ENCODE measurements at regions not wholly inside any gene's neighbourhood (a gene's known extent, or its start where the extent isn't known, plus 50 kb on each side); places are given as distances from the start of the nearest gene placed in this dataset.

GRCh38 chr19:30745476-30745985, 373.3 kb downstream of the ZNF536 start:
- no peak overlapping the region for H3K27ac Mint-ChIP-seq
- no peak overlapping the region for H3K4me3 Mint-ChIP-seq
- H3K9me3 Mint-ChIP-seq, result peaks cover 13% of the 10 kb centered on the region
- 94 to 100% methylated on average over 1 to 4 of the region's 4 CpGs for WGBS, 2 experiments (ENCODE audit: insufficient coverage in 1 of 2, insufficient read length in 1 of 2)
- no peaks in the 10 kb centered on the region for H3K27me3 ChIP-seq (ENCODE audit: control insufficient read depth, insufficient read depth, low read length, poor library complexity, severe bottlenecking)
- TF ChIP-seq, protein P1, sequence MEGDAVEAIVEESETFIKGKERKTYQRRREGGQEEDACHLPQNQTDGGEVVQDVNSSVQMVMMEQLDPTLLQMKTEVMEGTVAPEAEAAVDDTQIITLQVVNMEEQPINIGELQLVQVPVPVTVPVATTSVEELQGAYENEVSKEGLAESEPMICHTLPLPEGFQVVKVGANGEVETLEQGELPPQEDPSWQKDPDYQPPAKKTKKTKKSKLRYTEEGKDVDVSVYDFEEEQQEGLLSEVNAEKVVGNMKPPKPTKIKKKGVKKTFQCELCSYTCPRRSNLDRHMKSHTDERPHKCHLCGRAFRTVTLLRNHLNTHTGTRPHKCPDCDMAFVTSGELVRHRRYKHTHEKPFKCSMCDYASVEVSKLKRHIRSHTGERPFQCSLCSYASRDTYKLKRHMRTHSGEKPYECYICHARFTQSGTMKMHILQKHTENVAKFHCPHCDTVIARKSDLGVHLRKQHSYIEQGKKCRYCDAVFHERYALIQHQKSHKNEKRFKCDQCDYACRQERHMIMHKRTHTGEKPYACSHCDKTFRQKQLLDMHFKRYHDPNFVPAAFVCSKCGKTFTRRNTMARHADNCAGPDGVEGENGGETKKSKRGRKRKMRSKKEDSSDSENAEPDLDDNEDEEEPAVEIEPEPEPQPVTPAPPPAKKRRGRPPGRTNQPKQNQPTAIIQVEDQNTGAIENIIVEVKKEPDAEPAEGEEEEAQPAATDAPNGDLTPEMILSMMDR (conservative IDR thresholded peaks at IDR 0.05), result no peak
- no peaks in the 10 kb centered on the region for H3K4me1 ChIP-seq (ENCODE audit: control insufficient read depth, insufficient read depth, low read length)
- H3K9ac ChIP-seq (ENCODE audit: extremely low read depth, low read length, poor library complexity, severe bottlenecking), result no peak overlapping the region
- H3K36me3 Mint-ChIP-seq (ENCODE audit: low read depth), result no peaks in the 10 kb centered on the region
- no peaks in the 10 kb centered on the region for H3K4me1 Mint-ChIP-seq
- DNase-seq, result no peak
- no peaks in the 10 kb centered on the region for H3K36me3 ChIP-seq (ENCODE audit: control insufficient read depth, insufficient read depth, low read length)
- no peak overlapping the region for H3K27ac ChIP-seq (ENCODE audit: low read depth, low read length)
- H3K9me3 ChIP-seq (ENCODE audit: control insufficient read depth, low read length), result peaks cover 15% of the 10 kb centered on the region
- peaks cover 3% of the 10 kb centered on the region for H3K27me3 Mint-ChIP-seq (ENCODE audit: insufficient read depth)
- no peak overlapping the region for H3K4me3 ChIP-seq (ENCODE audit: low read length)

DNA sequence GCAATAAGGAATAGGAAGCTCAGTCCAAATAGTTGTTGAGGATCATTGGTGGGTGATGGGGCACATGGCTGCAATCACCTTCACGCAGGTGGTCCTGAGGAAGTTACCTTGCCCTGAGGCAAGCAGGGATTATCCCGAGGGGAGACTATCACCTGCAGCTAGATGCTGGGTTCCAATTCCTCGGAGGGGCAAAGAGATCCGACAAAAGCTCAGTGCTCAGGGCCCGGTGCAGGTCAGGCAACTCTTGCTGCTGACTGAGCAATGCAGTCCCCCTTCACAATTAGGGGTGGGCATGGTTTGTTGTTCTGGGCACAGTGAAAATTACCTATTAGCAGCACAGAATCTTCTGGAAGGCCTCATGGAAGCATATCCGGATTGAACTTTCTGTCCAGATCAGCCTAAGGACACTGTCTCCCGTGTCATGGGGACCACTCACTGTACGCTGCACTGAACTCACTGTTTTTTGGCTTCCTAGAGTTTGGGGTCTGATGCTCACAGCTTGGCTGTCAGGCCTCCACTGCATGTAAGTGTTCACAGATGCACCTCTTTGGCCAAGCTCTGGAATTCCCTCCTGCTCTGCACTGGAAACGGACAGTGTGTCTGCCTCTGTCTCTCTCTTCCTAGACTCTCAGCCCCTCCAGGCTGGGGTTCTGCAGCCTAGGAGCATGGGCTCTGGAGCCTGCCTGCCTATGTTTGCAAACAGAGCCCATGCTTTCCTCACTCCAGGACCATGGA, 372.7 kb downstream of the ZNF536 start:
- Histone ChIP-seq H3K4me1 (ENCODE audit: control insufficient read depth, insufficient read depth, low read length) (no peaks in the 10 kb centered on the region), H3K9me3 (ENCODE audit: control insufficient read depth, low read length) (peaks cover 9% of the 10 kb centered on the region), H3K4me3 (ENCODE audit: low read length) (no peak overlapping the region), H3K36me3 (ENCODE audit: control insufficient read depth, insufficient read depth, low read length) (no peaks in the 10 kb centered on the region), H3K9ac (ENCODE audit: extremely low read depth, low read length, poor library complexity, severe bottlenecking) (no peak overlapping the region), H3K27me3 (ENCODE audit: control insufficient read depth, insufficient read depth, low read length, poor library complexity, severe bottlenecking) (no peaks in the 10 kb centered on the region), H3K27ac (ENCODE audit: low read depth, low read length) (no peak overlapping the region)
- Mint-ChIP-seq H3K9me3 (peaks cover 7% of the 10 kb centered on the region), H3K4me3 (no peak overlapping the region), H3K27me3 (ENCODE audit: insufficient read depth) (peaks cover 3% of the 10 kb centered on the region), H3K36me3 (ENCODE audit: low read depth) (no peaks in the 10 kb centered on the region), H3K27ac (no peak overlapping the region), H3K4me1 (no peaks in the 10 kb centered on the region)
- no peak for DNase-seq
- TF ChIP-seq, protein P1 (conservative IDR thresholded peaks at IDR 0.05), result no peak
- 90 to 97% methylated on average over 7 to 9 of the region's 9 CpGs for WGBS, 2 experiments (ENCODE audit: insufficient coverage in 1 of 2, insufficient read length in 1 of 2)

- Mint-ChIP-seq H3K27ac (no peak overlapping the region), H3K27me3 (ENCODE audit: insufficient read depth) (no peaks in the 10 kb centered on the region), H3K36me3 (ENCODE audit: low read depth) (no peaks in the 10 kb centered on the region), H3K4me1 (no peaks in the 10 kb centered on the region), H3K4me3 (no peak overlapping the region), H3K9me3 (no peaks in the 10 kb centered on the region)
- Histone ChIP-seq H3K36me3 (ENCODE audit: control insufficient read depth, insufficient read depth, low read length) (no peaks in the 10 kb centered on the region), H3K27ac (ENCODE audit: low read depth, low read length) (no peak overlapping the region), H3K9ac (ENCODE audit: extremely low read depth, low read length, poor library complexity, severe bottlenecking) (no peak overlapping the region), H3K9me3 (ENCODE audit: control insufficient read depth, low read length) (no peaks in the 10 kb centered on the region), H3K4me3 (ENCODE audit: low read length) (no peak overlapping the region), H3K27me3 (ENCODE audit: control insufficient read depth, insufficient read depth, low read length, poor library complexity, severe bottlenecking) (no peaks in the 10 kb centered on the region), H3K4me1 (ENCODE audit: control insufficient read depth, insufficient read depth, low read length) (no peaks in the 10 kb centered on the region)
- no peak for DNase-seq
- 86 to 100% methylated on average over 1 to 5 of the region's 5 CpGs for WGBS, 2 experiments (ENCODE audit: insufficient coverage in 1 of 2, insufficient read length in 1 of 2)
- TF ChIP-seq, protein P1 (conservative IDR thresholded peaks at IDR 0.05), result no peak
Observed at GRCh38 chr19:30743702-30744101, 371.5 kb downstream of the ZNF536 start.

Measured in endodermal cell (in vitro differentiated cells).